Activated B cell treated with CpG ODN at 0.5 μM for 24 hours (primary cell): ENCODE measurements at regions not wholly inside any gene's neighbourhood (a gene's known extent, or its start where the extent isn't known, plus 50 kb on each side); places are given as distances from the start of the nearest gene placed in this dataset.
"Not testable (repeated sequence)": the region's sequence is repeated elsewhere in the genome, so short reads cannot be mapped to it uniquely, and the experiment has no call there.

Source experiments
- ATAC-seq: fragments of 200-7000 bp; cut with Tn5 transposase; one replicate; pipeline ENCODE4 v1.10.0; 2021; ENCODE audit warnings: low read depth, mild to moderate bottlenecking, moderate library complexity
- CTCF ChIA-PET: fragments of 350-600 bp; sonication (Branson Sonifier 250); formaldehyde crosslinking; loops from one replicate; lab custom pipeline; 2021; ENCODE audit warnings: antibody characterized with exemption; lab: Charles Lee
- POLR2A ChIA-PET: fragments of 350-600 bp; sonication (Branson Sonifier 250); formaldehyde crosslinking; loops from one replicate; lab custom pipeline; 2021; ENCODE audit warnings: antibody characterized with exemption; lab: Charles Lee
- DNase-seq: peaks from one replicate; pipeline ENCODE4 v3.0.0; 2022
- H3K27ac Mint-ChIP-seq: one replicate; pipeline ENCODE4 v1.8.0; 2020; ENCODE audit warnings: mixed read lengths
- H3K27me3 Mint-ChIP-seq: one replicate; pipeline ENCODE4 v1.8.0; 2021; ENCODE audit warnings: mixed read lengths
- H3K36me3 Mint-ChIP-seq: one replicate; pipeline ENCODE4 v1.8.0; 2021; ENCODE audit warnings: low read depth, mixed read lengths
- H3K4me1 Mint-ChIP-seq: one replicate; pipeline ENCODE4 v1.8.0; 2021; ENCODE audit warnings: mixed read lengths
- H3K4me3 Mint-ChIP-seq: one replicate; pipeline ENCODE4 v1.8.0; 2020; ENCODE audit warnings: mild to moderate bottlenecking, mixed read lengths
- H3K9me3 Mint-ChIP-seq: one replicate; pipeline ENCODE4 v1.8.0; 2020; ENCODE audit warnings: mixed read lengths
- CTCF ChIP-seq: fragments of 200-600 bp; IDR thresholded peaks from one replicate; pipeline ENCODE4 v1.8.0; 2022; ENCODE audit warnings: antibody characterized with exemption, mild to moderate bottlenecking
- intact Hi-C: fragments of 100-400 bp; cut with micrococcal nuclease; formaldehyde crosslinking; loops from one replicate; pipeline ENCODE4 v1.15.1; 2024

GRCh38 chr5:128722551-128722950 lies 184.5 kb upstream of the FBN2 start:
- Mint-ChIP-seq H3K27ac (no peak overlapping the region), H3K9me3 (peaks cover 2% of the 10 kb centered on the region), H3K36me3 (no peaks in the 10 kb centered on the region), H3K4me1 (no peaks in the 10 kb centered on the region), H3K4me3 (no peak overlapping the region), H3K27me3 (no peaks in the 10 kb centered on the region)
- ATAC-seq (no peak), DNase-seq (no peak)
- TF ChIP-seq CTCF, result no peak
- POLR2A ChIA-PET, result no interaction called here
- intact Hi-C loops, result no loop called here
- CTCF ChIA-PET, result no interaction called here

GRCh38 chr5:128730021-128730420 lies 192.0 kb upstream of the FBN2 start:
- H3K36me3 Mint-ChIP-seq, intact Hi-C loops, POLR2A ChIA-PET, DNase-seq, ATAC-seq, H3K9me3 Mint-ChIP-seq, CTCF ChIA-PET, H3K4me3 Mint-ChIP-seq, H3K4me1 Mint-ChIP-seq, H3K27ac Mint-ChIP-seq, H3K27me3 Mint-ChIP-seq: not testable (repeated sequence)

- CTCF ChIA-PET, result not testable (repeated sequence)
Observed at GRCh38 chr5:128735656-128736055, 197.6 kb upstream of the FBN2 start.

GRCh38 chr5:128736553-128736952 lies 198.5 kb upstream of the FBN2 start:
- intact Hi-C loops, result no loop called here
- DNase-seq (no peak), ATAC-seq (no peak)
- TF ChIP-seq CTCF, result no peak
- H3K36me3 Mint-ChIP-seq, result no peaks in the 10 kb centered on the region
- H3K9me3 Mint-ChIP-seq, result no peaks in the 10 kb centered on the region
- no peak overlapping the region for H3K27ac Mint-ChIP-seq
- no peaks in the 10 kb centered on the region for H3K4me1 Mint-ChIP-seq
- no peak overlapping the region for H3K4me3 Mint-ChIP-seq
- ChIA-PET CTCF (no interaction called here), POLR2A (no interaction called here)
- H3K27me3 Mint-ChIP-seq, result no peaks in the 10 kb centered on the region

More at GRCh38 chr5:128735656-128736055, 197.6 kb upstream of the FBN2 start:
- ATAC-seq, H3K36me3 Mint-ChIP-seq, H3K4me1 Mint-ChIP-seq, H3K27ac Mint-ChIP-seq, H3K4me3 Mint-ChIP-seq, H3K27me3 Mint-ChIP-seq, POLR2A ChIA-PET, intact Hi-C loops, DNase-seq, H3K9me3 Mint-ChIP-seq: not testable (repeated sequence)

GRCh38 chr5:128749136-128749898 lies 211.3 kb upstream of the FBN2 start:
- Mint-ChIP-seq H3K4me1 (no peaks in the 10 kb centered on the region), H3K36me3 (no peaks in the 10 kb centered on the region), H3K27me3 (no peaks in the 10 kb centered on the region), H3K4me3 (no peak overlapping the region), H3K27ac (no peak overlapping the region), H3K9me3 (peaks cover 2% of the 10 kb centered on the region)
- intact Hi-C loops, result no loop called here
- TF ChIP-seq CTCF, result no peak
- ATAC-seq, result no peak
- no peak for DNase-seq
- ChIA-PET POLR2A (no interaction called here), CTCF (no interaction called here)

- POLR2A ChIA-PET, result no interaction called here
- intact Hi-C loops, result no loop called here
- CTCF ChIA-PET, result no interaction called here
- Mint-ChIP-seq H3K36me3 (no peaks in the 10 kb centered on the region), H3K27ac (no peak overlapping the region), H3K9me3 (peaks cover 2% of the 10 kb centered on the region), H3K4me1 (no peaks in the 10 kb centered on the region), H3K4me3 (no peak overlapping the region), H3K27me3 (no peaks in the 10 kb centered on the region)
- DNase-seq, result no peak
- ATAC-seq, result no peak
- no peak for TF ChIP-seq CTCF
Observed at GRCh38 chr5:128750155-128750554, 212.1 kb upstream of the FBN2 start.
